ENCODE measurements at regions not wholly inside any gene's neighbourhood (a gene's known extent, or its start where the extent isn't known, plus 50 kb on each side); places are given as distances from the start of the nearest gene placed in this dataset.

DNA sequence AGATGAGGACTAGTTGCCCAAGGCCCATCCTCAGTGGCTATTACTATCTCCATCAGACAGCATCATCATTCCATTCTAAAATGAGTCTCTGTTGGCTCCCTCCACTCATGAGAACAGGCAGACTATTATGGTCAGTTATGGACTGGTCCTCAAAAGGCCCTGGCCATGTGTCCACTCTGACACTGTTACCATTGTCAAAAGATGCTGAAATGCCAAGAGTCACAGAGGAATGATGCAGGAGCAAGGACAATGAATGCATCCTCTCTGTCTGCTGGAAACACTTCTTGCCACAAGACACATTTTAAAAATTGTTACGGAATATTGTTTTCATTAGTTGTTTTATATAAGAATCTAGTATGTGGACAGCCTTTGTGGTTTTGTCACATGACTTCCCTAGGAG lies 53.3 kb upstream of the STT3B start:
- DNase-seq, result no peak

DNA sequence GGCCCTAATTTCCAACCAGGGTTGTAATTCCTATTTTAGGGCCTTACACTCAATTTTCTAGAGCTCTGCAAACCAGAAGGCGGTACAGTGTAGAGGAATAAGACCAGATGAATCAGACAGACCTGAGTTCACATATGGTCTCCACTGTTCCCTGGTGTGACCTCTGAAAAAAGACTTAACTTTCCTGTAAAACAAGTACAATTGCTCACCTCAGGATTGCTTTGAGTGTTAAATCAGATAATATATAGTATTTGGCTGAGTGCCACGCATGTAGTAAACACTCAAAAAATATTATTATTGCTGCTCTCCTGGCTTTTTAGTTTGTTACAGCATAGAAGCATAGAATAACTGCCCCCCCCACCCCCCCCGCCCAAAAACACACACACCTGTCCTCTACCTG lies 51.0 kb upstream of the STT3B start:
- DNase-seq, result no peak

DNA sequence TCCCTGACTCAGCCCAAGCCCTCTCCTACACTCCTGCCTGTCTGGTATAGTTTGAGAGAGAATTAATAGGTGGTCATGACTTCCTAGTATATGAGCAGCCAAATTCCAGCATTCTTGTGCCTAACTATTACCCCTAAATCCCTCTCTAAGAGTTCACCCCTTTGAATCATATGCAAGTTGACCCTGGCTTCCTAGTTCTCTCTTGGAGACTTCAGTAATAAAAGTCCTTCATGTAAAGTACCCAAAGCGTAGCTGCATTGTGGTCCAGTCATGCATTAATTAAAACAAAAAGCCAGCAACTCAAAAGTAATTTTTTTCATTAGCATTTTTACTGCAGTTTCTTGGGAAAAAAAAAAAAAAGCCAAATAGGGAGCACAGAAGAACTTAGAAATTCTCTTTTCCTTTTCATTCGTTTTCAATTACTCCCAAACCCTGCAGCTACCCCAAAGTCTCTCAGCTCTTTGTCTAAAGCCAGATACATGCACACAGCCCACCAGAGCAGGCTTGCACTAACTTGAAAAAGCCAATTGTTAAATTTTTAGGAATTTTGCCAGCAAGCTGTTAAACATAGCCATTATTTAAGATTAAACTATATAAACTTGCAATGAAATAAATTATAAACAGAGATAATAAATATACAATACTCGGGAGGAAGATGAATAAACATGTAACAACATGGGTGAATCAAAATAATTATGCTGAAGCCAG lies 50.1 kb upstream of the STT3B start:
- DNase-seq, result no peak
